GM19468 (cell line): ENCODE measurements at regions not wholly inside any gene's neighbourhood (a gene's known extent, or its start where the extent isn't known, plus 50 kb on each side); places are given as distances from the start of the nearest gene placed in this dataset.

Experiments used
- ATAC-seq: cut with Tn5 transposase; IDR thresholded peaks from one replicate; pipeline ENCODE4 v1.9.1; 2021; ENCODE audit warnings: mild to moderate bottlenecking, moderate library complexity, moderate number of reproducible peaks; ENCODE audit not compliant: unreplicated experiment; ENCODE audit errors: extremely low read depth

GRCh38 chr10:78401624-78402367, 368.1 kb downstream of the RPS24 start:
- no peak for ATAC-seq

- ATAC-seq = no peak
These were observed 368.9 kb downstream of the RPS24 start for GRCh38 chr10:78402591-78402990.

GRCh38 chr10:78403781-78404180, 370.1 kb downstream of the RPS24 start:
- no peak for ATAC-seq

GRCh38 chr10:78404296-78404695, 370.6 kb downstream of the RPS24 start:
- no peak for ATAC-seq

GRCh38 chr10:78405231-78405630, 371.6 kb downstream of the RPS24 start:
- ATAC-seq = no peak

- ATAC-seq = no peak
These were observed 372.1 kb downstream of the RPS24 start for GRCh38 chr10:78405736-78406135.

- ATAC-seq = no peak
These were observed 373.0 kb downstream of the RPS24 start for GRCh38 chr10:78406648-78407008.

GRCh38 chr10:78407009-78407711, 373.5 kb downstream of the RPS24 start:
- ATAC-seq = no peak

- no peak for ATAC-seq
These were observed 374.3 kb downstream of the RPS24 start for GRCh38 chr10:78407966-78408365.

- no peak for ATAC-seq
These were observed 375.2 kb downstream of the RPS24 start for GRCh38 chr10:78408671-78409472.

GRCh38 chr10:78410046-78410965, 376.6 kb downstream of the RPS24 start:
- no peak for ATAC-seq

GRCh38 chr10:78411716-78412115, 378.1 kb downstream of the RPS24 start:
- no peak for ATAC-seq

- no peak for ATAC-seq
These were observed 378.9 kb downstream of the RPS24 start for GRCh38 chr10:78412605-78413004.

- no peak for ATAC-seq
These were observed 379.7 kb downstream of the RPS24 start for GRCh38 chr10:78413076-78414055.

GRCh38 chr10:78414380-78414779, 380.7 kb downstream of the RPS24 start:
- ATAC-seq = no peak

- ATAC-seq = no peak
These were observed 381.4 kb downstream of the RPS24 start for GRCh38 chr10:78415111-78415510.

- ATAC-seq = no peak
These were observed 382.7 kb downstream of the RPS24 start for GRCh38 chr10:78416031-78417011.
